RWPE1 (cell line): ENCODE measurements at regions not wholly inside any gene's neighbourhood (a gene's known extent, or its start where the extent isn't known, plus 50 kb on each side); places are given as distances from the start of the nearest gene placed in this dataset.

Source experiments
- CTCF ChIA-PET: fragments of 350-600 bp; sonication (Branson Sonifier 250); formaldehyde crosslinking; extraction: SDS; loops from one replicate; lab custom pipeline; 2021; lab: Yijun Ruan, JAX
- POLR2A ChIA-PET: fragments of 400-600 bp; formaldehyde crosslinking; extraction: SDS; loops from one replicate; lab custom pipeline; 2020; ENCODE audit warnings: antibody characterized with exemption; ENCODE audit not compliant: low non-redundant PET; lab: Yijun Ruan, JAX
- DNase-seq: peaks from one replicate; pipeline ENCODE4 v3.0.0; 2012; ENCODE audit warnings: low spot score
- H3K27ac ChIP-seq: fragments of 450-650 bp; 2 replicates; pipeline ENCODE4 v1.5.1; 2017
- TF ChIP-seq, protein P1 (sequence below): fragments of 450-650 bp; conservative IDR thresholded peaks from 2 replicates; pipeline ENCODE4 v1.5.1; 2017; ENCODE audit warnings: low read depth, mild to moderate bottlenecking

DNA sequence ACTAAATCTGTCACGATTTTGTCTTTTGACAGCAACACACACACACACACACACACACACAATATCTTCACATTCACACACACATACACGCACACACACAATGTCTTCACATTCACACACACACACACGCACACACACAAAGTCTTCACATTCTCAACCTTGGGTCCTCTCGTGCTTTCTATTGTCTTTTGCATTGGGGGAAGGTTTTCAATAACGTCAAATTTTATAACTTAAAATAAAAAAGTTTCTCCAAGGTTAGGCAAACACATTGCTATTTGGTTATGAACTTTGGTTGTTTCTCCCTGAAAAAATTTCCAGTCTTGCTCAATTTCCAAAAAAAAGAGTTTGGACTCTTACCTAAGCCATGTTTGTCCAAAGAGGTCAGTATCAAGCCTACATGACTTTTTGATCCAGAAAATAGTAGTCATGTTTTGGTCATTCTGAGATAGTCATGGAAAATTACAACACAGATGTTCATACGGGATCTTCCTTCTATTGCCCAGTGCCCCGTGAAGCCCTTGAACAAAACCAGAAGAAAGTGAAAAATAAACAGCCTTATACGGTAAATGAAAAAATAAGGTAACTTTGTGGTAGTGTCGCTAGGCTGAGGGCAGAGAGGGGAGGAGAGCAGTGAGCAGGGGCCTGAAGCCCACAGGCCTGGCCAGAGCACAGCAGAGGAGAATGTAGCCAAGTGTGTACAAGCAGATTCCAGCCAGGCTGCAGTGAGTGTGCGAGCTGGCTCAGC lies 542.8 kb upstream of the ID2 start:
- TF ChIP-seq, protein P1, sequence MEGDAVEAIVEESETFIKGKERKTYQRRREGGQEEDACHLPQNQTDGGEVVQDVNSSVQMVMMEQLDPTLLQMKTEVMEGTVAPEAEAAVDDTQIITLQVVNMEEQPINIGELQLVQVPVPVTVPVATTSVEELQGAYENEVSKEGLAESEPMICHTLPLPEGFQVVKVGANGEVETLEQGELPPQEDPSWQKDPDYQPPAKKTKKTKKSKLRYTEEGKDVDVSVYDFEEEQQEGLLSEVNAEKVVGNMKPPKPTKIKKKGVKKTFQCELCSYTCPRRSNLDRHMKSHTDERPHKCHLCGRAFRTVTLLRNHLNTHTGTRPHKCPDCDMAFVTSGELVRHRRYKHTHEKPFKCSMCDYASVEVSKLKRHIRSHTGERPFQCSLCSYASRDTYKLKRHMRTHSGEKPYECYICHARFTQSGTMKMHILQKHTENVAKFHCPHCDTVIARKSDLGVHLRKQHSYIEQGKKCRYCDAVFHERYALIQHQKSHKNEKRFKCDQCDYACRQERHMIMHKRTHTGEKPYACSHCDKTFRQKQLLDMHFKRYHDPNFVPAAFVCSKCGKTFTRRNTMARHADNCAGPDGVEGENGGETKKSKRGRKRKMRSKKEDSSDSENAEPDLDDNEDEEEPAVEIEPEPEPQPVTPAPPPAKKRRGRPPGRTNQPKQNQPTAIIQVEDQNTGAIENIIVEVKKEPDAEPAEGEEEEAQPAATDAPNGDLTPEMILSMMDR: no peak
- no peak for DNase-seq
- POLR2A ChIA-PET: no interaction called here
- H3K27ac ChIP-seq: no peak overlapping the region
- CTCF ChIA-PET: no interaction called here

- ChIA-PET CTCF (no interaction called here), POLR2A (no interaction called here)
- H3K27ac ChIP-seq: no peak overlapping the region
- TF ChIP-seq, protein P1: no peak
- DNase-seq: no peak
Measured at GRCh38 chr2:8139668-8140200, 542.1 kb upstream of the ID2 start.

DNA sequence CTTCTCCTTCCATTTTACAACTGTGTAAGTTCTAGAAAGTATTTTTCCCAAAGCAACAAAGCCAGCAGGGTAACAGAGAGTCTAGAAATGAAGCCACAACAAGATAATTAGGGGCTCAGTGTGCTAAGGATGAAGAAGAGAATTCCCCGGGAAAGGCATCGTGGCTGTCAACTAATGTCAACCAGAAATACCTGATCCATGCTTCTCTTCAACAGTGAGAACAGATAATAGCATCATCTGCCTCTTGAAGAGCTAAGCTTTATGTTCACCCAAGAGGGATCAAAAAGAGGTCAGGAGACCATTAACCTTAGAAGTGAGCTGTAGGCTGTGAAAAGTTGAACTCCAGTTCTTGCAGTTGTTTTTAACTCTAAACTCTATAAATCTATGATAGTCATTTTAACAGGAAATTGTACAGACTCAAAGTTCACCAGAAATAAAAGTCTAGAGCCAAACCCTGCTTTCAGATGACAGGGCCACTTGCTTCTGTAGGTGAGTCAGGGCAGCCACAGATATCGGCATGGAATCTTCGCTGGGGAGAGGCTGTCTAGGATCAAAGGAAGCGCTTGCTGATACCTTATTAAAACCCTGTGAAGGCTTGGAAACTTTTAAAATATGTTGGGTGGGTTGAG lies 540.7 kb upstream of the ID2 start:
- no peak for DNase-seq
- no peak overlapping the region for H3K27ac ChIP-seq
- ChIA-PET CTCF (interaction anchor here (0.6 kb wide), 1 partner anchor 616 kb away, joined by 3 read pairs; no protein-coding TSS in a partner anchor), POLR2A (no interaction called here)
- TF ChIP-seq, protein P1: no peak

GRCh38 chr2:8141780-8142179 lies 540.1 kb upstream of the ID2 start:
- no peak overlapping the region for H3K27ac ChIP-seq
- TF ChIP-seq, protein P1: no peak
- ChIA-PET CTCF (interaction anchor here (0.6 kb wide), 1 partner anchor 616 kb away, joined by 3 read pairs; no protein-coding TSS in a partner anchor), POLR2A (no interaction called here)
- no peak for DNase-seq

DNA sequence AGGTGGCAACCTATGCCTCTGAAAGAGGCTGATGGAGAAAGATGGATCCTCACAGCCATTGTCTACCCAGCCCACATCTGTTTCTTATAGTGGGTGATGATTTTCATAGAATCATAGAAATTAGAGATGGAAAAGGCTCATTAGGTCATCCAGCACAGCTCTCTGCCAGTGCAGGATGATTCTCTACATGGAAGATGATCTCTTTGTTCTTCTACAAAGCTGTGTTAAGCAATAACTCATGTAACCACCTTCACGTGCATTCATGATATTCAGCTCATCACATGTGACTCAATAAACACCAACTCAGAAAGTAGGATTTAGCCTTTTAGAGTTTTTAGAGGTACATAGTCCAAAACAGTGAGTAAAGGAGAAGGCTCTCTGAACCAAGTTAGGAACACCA lies 539.4 kb upstream of the ID2 start:
- CTCF ChIA-PET: interaction anchor here (0.5 kb wide), 1 partner anchor 532 kb away, joined by 3 read pairs; no protein-coding TSS in a partner anchor

DNA sequence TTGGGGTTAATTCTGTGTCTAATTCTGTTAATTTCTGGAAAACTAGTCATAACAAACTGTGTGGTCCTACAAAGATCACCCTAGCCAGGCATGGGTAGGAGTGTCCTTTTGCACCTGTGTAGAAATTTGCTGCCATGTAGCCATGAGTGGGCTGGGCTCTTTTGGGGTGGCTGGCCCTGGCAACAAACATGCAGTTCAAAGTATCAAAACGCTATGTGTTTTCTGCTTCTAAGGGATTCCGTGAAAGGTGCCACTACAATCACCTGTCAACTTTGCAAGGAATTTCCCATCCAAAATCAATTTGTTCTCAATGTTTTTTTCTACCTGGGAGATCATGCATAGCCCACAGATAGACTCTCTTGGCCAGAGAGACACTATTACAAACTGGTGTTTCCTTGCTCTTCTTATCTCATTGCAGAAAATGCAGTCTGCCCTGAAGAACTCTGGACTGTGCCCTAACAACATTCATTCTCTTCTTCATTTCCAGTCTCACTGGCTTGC lies 537.7 kb upstream of the ID2 start:
- DNase-seq: no peak
- POLR2A ChIA-PET: no interaction called here
- CTCF ChIA-PET: interaction anchor here (0.6 kb wide), 1 partner anchor 1028 kb away, joined by 3 read pairs; no protein-coding TSS in a partner anchor
- TF ChIP-seq, protein P1: no peak
- H3K27ac ChIP-seq: no peak overlapping the region

More for the DNA sequence above, 539.4 kb upstream of the ID2 start:
- POLR2A ChIA-PET: no interaction called here
- TF ChIP-seq, protein P1: no peak
- H3K27ac ChIP-seq: no peak overlapping the region
- DNase-seq: no peak
